GM20000 (cell line): ENCODE measurements at regions not wholly inside any gene's neighbourhood (a gene's known extent, or its start where the extent isn't known, plus 50 kb on each side); places are given as distances from the start of the nearest gene placed in this dataset.
A peak's percentile ranks its signal among the peaks of the same experiment; 100 is the strongest.

Experiments
- DNase-seq: peaks from one replicate; pipeline ENCODE4 v3.0.0; 2012; ENCODE audit warnings: low spot score
- CTCF ChIP-seq: IDR thresholded peaks from 2 replicates; pipeline ENCODE4 v1.5.1; 2012; ENCODE audit warnings: mild to moderate bottlenecking, control low read depth; ENCODE audit errors: extremely low read depth, missing control alignments

- DNase-seq = peak; percentile 46
- peak; percentile 53 for TF ChIP-seq CTCF
Measured at GRCh38 chr20:58086763-58087561, 141.5 kb downstream of the ANKRD60 start.

GRCh38 chr20:58084966-58085365 lies 143.5 kb downstream of the ANKRD60 start:
- DNase-seq = no peak
- TF ChIP-seq CTCF = no peak

GRCh38 chr20:58084566-58084965 lies 143.9 kb downstream of the ANKRD60 start:
- DNase-seq = no peak
- no peak for TF ChIP-seq CTCF

GRCh38 chr20:58081846-58082245 lies 146.6 kb downstream of the ANKRD60 start:
- TF ChIP-seq CTCF = no peak
- no peak for DNase-seq

GRCh38 chr20:58078741-58079522 lies 149.5 kb downstream of the ANKRD60 start:
- no peak for DNase-seq
- no peak for TF ChIP-seq CTCF

GRCh38 chr20:58077282-58077681 lies 151.2 kb downstream of the ANKRD60 start:
- TF ChIP-seq CTCF = no peak
- no peak for DNase-seq

GRCh38 chr20:58076405-58076804 lies 152.0 kb downstream of the ANKRD60 start:
- DNase-seq = no peak
- TF ChIP-seq CTCF = no peak
